Occipital lobe (tissue), 1 donor: ENCODE measurements at regions not wholly inside any gene's neighbourhood (a gene's known extent, or its start where the extent isn't known, plus 50 kb on each side); places are given as distances from the start of the nearest gene placed in this dataset.

Experiments used
- DNase-seq: peaks from one replicate; lab custom pipeline; 2025; lab: John Stamatoyannopoulos, UW

DNA sequence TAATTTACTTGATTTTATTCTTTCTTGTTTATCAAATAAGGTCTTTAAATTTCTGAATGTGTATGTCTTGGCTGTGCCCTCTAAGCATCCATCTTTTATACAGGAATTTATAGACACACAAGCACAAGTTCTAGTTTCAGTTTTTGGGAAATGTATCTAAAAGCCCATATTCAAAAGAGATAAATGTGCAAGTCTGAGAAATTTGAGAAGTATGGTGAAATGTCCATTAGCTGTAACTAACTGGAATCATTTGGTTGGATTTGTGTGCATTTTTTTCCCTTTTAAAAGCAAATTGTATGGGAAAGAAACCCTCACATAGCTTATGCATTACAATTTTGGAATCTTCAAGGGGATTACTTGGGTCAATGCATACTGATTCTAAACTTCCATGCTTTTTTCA lies 532.0 kb downstream of the KLF5 start:
- no peak for DNase-seq

GRCh38 chr13:73585236-73585635 lies 526.4 kb downstream of the KLF5 start:
- DNase-seq = no peak

- no peak for DNase-seq
These were observed 524.5 kb downstream of the KLF5 start for GRCh38 chr13:73583331-73583730.

DNA sequence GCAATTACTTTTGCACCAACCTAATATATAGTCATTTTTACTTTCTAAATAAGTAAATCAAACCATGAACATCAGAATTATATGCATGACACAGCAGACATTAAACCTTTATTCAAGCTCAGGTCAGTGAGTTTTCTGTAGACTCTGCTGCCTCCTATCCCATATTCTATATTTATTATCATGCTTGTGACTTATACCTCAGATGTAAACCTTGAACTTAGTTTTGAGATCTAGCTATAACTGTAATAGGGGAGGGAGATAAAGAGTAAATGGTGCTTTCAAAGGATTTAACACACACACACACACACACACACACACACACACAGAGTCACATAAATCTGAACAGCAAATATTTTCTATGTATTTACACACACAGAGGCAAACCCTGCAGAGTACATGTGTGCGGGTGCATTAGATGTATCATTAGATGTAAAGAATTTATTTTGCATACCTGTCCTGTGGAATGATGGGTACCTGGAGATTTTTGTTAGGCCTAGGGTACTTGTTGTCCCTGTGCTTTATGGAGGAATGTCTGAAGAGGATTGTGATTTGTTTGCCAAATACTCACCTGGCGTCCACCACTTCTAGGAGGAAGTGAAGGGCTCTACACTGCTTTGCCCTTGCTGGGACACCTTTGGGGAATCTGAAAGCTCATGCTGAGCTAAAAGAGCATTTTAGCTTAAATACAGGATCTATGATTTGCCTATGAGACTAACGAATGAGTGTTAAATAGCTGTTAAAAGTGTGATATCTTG lies 521.9 kb downstream of the KLF5 start:
- no peak for DNase-seq

GRCh38 chr13:73579574-73580274 lies 520.9 kb downstream of the KLF5 start:
- no peak for DNase-seq

DNA sequence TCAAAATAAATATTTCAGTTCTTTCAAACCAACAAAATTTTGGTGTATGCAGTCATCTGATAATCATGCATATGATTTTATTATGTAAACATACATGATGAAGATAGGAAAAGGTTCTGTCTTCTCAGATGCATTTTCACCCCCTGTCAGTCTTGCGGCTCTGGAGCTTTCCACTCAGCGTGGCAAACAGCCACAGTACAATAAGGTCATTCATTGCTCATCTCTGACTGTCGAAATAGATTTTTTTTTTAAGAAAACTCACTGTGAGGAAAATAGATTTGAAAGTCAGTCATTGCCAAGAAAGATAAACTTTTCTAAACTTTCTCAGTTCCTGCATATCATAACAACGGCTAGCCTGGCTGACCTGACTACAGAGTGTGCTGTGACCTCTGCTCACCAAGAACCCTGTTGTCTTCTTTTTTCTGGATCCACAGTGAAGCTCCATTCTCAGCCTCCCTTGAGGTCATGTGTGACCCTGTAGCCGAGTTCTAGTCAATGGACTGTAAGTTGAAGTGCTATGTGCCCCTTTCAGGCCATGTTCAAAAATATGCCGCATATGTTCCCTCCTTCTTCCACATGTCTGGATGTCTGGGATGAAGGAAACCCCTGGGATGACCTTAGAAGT lies 519.6 kb downstream of the KLF5 start:
- no peak for DNase-seq

GRCh38 chr13:73576291-73576690 lies 517.5 kb downstream of the KLF5 start:
- DNase-seq = no peak

GRCh38 chr13:73572824-73573223 lies 514.0 kb downstream of the KLF5 start:
- DNase-seq = no peak

DNA sequence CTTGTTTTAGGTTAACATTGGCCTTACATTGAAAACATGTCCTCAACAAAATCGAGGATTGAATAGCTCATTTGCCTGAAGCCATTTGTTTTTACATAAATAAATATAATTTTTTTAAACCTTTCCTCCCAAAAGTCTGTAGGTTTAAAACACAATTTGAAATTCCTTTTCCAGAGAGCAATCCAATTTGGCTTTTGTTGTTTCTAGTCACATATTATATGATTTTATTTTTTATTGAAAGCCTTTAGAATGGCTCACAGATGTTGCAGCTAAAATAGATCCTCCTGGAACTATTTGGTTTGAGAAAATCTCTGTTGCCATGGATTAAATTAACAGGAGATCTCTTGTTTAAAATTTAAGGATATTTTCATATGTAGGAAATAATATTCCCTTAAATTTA lies 512.6 kb downstream of the KLF5 start:
- DNase-seq = no peak

- no peak for DNase-seq
These were observed 498.1 kb downstream of the KLF5 start for GRCh38 chr13:73556902-73557301.

DNA sequence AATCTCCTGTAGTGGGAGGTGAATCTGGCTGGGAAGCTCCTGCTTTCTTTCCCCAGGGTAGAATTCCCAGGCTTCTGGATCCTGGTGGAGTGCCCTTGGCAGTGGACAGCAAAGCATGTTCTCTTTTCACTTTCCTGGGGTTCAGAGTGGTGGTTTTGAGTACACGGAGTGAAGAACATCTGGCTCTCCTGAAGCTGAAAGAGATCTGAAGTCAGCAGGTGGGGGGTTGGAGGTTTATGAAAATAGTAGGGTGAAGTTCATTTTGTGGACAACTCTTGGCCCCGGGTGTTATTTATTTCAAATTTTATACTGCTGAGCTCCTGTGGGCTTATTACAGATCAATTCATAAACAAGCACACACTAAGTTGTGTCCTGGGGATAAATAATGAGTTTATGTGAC lies 497.3 kb downstream of the KLF5 start:
- no peak for DNase-seq

DNA sequence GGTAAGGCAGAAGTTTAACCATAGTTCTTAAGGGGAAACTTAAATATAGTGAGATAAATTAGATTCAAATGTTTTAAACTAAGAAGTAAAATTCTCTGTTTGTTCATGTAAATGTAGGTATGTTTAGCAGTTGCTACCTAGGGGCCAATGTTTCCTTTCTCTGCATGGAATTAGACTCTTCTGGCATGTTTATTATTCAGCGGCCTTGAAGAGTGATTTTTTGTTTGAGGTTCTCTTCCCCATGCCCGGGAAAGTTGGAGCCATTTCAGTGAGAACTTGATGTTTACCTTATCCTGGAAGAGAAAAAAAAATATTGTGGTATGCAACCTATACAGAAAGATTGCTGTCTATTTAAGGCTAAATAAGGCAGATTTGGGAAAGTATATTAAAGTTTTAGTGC lies 492.9 kb downstream of the KLF5 start:
- no peak for DNase-seq

DNA sequence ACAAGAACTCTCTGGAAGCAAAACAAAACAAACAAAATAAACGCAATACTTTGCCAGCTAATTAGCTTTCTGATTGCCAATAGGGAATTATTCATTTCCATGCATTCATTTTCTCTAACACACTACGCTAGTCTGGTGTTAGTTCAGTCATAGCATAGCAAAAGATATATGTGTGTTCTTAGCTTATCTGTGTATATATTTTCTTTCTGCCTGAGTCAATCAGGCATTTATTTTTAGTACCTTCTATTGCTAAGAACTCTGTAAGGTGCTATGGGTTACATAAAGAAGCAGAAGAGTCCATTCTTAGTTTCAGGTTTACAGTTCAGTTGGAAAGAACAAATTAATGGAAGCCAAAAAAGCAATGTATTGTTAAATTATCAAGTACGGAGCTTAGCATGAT lies 490.9 kb downstream of the KLF5 start:
- DNase-seq = no peak

DNA sequence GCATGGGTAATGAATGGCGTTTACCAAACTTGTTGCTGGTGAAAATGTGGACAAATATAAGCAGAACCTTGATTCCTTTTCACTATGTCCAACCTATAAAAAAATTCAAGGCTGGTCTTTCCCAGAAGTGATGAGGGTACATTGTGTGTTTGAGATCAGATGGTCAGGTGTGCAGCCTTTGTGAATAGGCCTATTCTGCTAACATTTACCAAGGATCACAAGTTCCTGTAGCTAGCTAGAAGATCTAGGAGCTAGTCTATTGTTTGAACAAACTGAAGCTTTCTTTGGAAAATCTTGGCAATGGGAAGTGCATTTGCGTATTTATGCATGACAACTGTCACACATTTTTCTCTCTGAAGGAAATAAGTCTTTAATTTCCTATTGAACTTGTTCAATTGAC lies 489.6 kb downstream of the KLF5 start:
- no peak for DNase-seq

- no peak for DNase-seq
These were observed 488.4 kb downstream of the KLF5 start for GRCh38 chr13:73547239-73547638.

- no peak for DNase-seq
These were observed 485.4 kb downstream of the KLF5 start for GRCh38 chr13:73544175-73544574.

GRCh38 chr13:73542446-73542845 lies 483.6 kb downstream of the KLF5 start:
- no peak for DNase-seq

DNA sequence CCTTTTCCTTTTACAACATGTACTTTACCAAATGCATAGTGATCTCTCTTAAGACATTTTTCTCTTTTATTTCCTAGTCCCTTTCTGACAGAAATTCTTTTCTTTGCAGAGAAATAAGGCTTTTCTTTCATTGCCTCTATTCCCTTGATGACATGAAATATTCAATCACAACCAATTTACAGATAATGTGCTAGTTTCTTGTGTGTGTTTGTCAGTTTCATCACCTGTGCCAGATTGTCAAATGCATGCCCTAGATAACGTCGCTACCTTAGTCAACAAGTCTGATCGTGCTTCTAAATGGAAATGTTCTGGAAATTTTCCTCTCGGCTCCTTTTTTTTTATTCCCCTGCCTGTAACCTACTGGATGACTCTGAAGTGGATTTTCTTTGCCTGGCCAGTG lies 478.1 kb downstream of the KLF5 start:
- DNase-seq = no peak

- DNase-seq = no peak
These were observed 476.5 kb downstream of the KLF5 start for GRCh38 chr13:73535341-73535740.

DNA sequence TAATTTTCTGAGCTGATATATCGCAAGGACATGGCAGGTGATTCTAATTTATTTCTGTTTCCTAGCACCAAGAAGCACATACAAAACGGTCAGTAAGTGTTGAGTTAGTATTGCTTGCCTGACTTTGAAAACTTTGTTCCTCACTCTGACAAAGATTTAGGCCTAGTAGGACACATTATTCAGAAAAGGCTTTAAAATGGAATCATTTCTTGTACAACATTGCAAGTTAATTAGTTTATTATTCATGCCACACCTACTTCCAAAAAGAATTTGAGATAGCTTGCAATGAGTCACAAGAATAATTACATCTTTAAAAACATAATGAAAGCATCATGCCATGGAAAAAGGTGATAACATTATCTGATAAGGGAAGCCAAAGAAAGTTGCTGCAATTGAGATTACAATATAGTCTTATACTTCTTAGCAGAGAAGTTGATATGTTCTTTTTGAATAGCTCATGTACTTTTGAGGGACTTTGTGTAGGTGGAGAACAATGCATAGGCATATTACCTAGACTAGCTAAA lies 474.2 kb downstream of the KLF5 start:
- DNase-seq = no peak

DNA sequence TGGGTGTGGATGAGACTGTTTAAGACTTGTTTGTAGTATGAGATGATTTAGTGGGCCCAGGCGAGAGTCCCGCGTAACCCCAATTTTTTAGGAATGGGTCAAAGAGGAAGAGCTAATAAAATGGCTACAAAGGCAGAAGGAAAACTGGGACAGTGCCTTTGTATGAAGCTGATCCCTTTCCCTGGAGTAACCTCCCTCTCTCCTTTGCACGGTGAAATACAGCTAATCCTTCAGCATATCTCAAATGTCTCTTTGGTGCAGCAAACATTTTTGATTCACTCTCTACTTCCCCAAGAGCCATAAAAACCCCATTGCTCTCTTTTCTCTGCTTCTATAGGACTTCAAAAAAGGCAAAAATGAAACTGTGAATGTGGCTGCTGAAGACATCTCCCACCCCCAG lies 473.8 kb downstream of the KLF5 start:
- DNase-seq = no peak

DNA sequence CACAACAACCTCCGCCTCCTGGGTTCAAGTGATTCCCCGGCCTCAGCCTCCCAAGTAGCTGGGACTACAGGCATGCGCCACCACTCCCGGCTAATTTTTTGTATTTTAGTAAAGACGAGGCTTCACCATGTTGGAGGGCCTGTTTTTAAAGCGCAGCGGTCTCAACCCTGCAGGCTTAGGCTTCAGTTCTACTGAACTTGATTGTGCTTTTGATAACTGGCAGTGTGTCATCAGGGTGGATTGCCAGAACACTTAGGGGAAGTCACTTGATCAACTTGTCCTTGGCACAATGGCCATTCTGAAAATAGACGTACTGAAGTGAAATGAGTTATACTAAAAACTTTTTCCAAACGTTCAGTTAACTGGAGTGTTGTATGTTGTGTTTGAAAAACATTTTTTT lies 472.2 kb downstream of the KLF5 start:
- DNase-seq = no peak

- DNase-seq = no peak
These were observed 464.1 kb downstream of the KLF5 start for GRCh38 chr13:73522937-73523336.
